ENCODE measurements at regions not wholly inside any gene's neighbourhood (a gene's known extent, or its start where the extent isn't known, plus 50 kb on each side); places are given as distances from the start of the nearest gene placed in this dataset.
"Not testable (repeated sequence)": the region's sequence is repeated elsewhere in the genome, so short reads cannot be mapped to it uniquely, and the experiment has no call there.

- DNase-seq = no peak
Observed at GRCh38 chr7:156545979-156546378, 94.6 kb upstream of the RNF32 start.

GRCh38 chr7:156544919-156545715 is 95.5 kb upstream of the RNF32 start:
- no peak for DNase-seq

DNA sequence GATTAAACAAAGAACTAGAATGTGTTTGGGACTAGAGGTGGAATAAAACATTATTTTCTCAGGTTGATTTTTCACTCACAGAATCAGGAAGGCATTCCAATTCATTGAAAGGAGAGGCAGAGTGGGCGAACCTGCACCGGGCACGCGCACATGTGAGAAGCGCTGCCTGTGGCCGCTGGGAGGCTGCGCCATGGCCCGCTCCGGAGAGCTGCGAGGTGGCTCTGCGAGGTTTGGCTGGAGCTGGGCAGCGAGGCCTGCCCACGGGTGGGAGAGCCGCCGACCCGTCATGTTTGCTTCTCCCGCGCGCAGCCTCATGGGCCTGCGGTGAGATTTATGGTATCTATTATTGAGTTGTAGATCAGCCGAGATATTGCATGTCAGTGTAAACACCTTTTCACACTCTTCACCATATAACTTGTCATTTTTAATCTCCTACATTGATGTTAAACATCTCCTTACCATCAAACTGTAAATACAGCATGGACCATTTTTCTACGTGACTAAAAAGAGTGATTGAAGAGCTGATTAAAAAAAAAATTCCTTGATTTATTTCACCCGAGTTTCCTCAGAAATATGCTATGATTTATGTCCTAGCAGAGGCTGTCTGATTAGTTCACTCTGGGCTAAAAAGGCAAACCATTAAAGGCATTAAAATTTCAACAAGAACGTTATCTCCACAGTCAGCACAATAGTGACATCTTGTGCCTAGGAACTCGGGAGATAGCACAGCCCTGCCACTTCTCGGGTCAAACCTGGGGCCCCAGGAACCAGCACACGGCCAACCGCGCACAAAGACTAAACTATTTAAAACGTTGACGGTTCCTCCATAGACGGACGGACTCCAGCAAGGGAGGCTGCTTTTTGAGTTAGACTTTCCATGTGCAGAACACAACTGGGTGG is 96.6 kb upstream of the RNF32 start:
- no peak for DNase-seq

DNA sequence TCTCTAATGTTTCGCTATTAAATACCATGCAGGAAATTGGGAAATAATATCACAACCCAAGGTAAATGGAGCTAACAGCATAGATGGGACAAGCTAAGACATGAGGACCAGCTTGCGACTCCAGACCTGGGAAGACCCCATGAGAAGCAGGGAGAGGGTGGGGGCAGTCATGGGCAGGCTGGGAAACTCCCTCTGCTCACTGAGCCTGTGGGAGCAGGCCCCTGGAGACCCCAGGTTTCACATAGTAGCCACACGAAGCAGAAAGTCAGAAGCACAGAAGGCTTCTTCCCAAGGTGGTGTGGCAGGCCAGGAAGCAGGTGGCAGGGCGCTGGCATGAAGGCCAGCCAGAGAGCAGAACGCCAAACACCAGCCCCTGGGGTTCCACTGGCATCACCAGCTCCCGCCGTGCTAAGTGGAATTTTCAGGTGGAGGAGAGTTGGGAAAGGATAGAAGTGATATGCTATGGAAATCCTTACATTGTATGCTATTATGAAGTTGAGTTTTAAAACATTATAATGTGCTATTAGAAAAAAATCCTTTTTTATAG is 99.9 kb upstream of the RNF32 start:
- DNase-seq = no peak

GRCh38 chr7:156539999-156540398 is 100.6 kb upstream of the RNF32 start:
- no peak for DNase-seq

- DNase-seq = no peak
Observed at GRCh38 chr7:156537006-156537405, 103.6 kb upstream of the RNF32 start.

GRCh38 chr7:156534925-156535324 is 105.6 kb upstream of the RNF32 start:
- DNase-seq = no peak

GRCh38 chr7:156533964-156534363 is 106.6 kb upstream of the RNF32 start:
- no peak for DNase-seq

DNA sequence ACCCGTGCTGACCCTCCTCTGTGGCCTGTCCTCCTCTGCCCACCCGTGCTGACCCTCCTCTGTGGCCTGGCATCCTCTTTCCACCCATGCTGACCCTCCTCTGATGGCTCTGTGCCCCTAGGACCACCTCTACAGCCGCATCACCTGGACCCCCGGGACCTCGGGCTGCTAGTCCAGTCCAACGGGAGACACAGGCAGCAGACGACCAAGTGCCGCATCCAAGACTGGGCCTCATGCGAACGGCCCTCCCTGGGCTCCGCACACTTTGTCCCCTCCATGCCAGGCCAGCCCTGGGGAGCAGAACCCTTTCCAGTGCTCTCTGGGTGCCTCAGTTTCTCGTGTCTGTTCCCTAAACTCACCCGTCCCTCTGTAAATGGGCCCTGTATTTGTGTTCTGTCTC is 107.2 kb upstream of the RNF32 start:
- DNase-seq = no peak

DNA sequence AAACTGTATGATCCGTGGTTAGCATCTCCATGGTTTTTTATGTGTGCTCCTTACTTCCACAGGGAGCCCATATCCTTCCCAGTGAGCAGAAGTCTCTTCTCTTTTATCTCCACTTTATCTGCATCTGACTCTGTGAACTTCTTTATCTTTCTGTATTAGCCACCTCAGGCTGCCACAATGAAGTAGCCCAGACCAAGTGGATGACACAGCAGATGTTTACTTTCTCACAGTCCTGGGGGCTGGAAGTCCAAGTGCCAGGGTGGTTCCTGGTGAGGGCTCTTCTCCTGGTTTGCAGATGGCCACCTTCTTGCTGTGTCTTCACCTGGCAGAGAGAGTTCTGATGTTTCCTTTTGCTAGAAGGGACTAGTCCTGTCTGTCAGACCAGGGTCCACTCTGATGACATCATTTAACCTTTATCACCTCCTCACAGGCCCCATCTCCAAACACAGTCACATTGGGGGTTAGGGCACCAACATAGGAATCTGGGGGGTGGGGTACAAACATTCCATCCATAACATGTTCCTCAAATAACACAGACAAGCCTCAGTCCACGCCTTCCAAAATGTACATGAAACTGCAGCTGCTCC is 108.5 kb upstream of the RNF32 start:
- no peak for DNase-seq

DNA sequence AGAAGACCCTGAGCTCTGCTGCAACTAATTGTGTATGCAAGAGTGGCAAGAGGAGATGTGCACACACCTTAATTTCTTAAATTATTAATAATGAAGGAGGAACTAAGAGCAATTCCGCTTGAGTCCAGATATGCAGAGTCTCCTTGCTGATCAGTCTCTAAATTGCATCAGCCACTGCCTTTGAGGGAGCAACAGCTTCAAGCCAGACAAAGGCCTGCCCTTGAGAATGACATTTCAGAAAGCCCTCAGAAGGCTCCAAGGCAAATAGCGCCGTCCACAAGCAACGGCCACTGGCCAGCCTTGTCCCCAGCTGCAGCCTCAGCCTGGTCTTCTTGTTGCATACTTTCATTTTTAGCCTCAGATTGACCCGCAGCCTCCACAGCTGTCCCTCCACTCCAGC is 110.6 kb upstream of the RNF32 start:
- no peak for DNase-seq

DNA sequence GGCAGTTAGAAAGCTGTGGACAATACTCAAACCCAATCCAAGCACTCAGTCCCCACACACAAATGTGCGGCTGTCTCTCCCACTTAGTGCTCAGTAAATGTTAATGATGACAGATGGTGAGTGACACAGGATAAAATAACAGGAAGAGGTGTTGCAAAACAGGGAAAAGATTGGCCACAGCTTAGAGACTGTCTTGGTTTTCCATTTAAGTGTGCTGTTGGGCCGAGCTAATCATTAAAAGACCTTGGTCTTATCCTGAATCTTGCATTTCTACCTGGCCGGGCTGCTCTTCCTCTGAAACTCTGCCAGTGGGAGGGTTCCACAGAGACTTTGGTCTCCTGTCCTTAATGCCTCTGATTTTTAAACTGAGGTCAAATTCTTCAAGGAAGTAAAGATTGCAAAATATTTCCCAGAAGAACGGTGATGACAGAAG is 113.1 kb upstream of the RNF32 start:
- no peak for DNase-seq

DNA sequence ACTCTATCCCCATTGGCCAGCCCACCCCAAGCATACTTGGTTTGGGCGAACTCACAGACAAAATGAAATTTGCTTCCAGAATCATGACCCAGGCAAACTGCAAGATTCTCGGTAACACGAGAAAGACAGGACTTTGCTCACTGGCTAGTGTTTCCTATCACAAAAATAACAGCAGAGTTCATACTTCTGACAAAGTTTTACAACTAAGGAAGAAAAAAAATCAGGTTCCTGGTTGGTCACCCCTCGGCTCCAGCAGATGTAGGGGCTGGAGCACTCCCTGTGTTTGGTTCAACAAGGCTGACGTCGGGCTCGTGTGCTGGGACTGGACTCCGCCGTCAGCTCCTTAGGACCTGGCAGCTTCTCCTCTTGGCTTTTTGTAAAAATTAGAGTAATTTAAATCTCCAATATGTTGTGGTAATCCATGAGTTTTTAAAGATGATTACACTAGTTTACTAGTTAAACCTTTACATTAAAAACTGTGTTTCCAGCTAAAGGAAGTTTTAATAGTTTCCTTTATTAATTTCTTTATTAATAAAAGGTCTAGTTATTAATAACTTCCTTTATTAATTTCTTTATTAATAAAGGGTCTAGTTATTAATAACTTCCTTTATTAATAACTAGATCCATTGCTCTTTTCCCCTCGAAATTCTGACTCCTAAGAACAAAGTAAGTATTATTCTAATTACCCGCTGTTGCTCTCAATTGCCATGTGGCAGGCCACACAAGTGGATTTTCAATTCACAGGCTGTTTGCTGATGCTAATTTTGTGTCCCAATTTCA is 115.6 kb upstream of the RNF32 start:
- DNase-seq = no peak

DNA sequence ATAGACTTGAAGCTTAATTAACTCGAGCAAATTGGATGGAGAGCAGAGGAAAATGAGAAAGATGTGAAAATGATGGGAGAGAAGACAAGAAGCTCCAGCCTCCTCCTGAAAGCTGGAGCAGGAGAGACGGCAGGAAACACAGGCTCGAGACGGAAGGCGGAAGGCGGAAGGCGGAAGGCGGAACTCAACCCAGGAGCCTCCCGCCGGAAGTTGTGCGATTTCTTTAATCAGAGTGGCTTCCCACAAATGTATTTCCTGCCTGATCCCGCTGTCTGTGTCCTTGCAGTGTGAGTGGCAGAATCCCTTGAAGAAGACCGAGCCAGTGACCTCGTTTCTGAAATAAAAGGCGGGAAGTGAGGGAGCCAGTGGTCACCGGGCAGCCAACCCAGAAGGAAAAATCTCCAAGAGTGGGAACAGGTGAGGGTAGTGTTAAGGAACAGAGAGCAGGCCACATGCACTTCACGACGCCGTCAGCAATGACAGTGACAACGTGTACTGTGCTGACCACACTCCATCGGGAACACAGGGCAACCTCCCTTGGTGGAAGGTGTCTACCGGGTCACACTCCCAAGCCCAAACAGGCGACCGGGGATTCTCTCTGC is 117.0 kb upstream of the RNF32 start:
- no peak for DNase-seq

- no peak for DNase-seq
Observed at GRCh38 chr7:156522801-156523200, 117.8 kb upstream of the RNF32 start.

GRCh38 chr7:156519070-156519469 is 121.5 kb upstream of the RNF32 start:
- no peak for DNase-seq

- DNase-seq = no peak
Observed at GRCh38 chr7:156518466-156518865, 122.1 kb upstream of the RNF32 start.

- DNase-seq = not testable (repeated sequence)
Observed at GRCh38 chr7:156517858-156518257, 122.7 kb upstream of the RNF32 start.

DNA sequence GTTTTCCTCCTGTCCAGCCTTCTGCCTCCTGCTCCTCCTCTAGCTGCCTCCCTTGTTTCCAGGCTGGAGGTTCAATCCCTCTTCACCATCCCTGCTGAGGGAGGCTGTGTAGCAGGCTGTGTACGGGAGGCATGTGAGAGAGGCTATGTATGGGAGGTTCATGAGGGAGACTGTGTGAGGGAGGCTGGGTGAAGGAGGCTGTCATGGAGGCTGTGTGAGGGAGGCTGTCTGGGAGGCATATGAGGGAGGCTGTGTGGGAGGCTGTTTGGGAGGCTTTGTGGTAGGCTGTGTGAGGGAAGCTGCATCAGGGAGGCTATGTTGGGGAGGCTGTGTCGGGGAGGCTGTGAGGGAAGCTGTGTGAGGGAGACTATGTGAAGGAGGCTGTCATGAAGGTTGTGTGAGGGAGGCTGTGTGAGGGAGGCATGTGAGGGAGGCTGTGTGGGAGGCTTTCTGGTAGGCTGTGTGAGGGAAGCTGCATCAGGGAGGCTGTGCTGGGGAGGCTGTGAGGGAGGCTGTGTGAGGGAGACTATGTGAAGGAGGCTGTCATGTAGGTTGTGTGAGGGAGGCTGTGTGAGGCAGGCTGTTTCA is 123.7 kb upstream of the RNF32 start:
- DNase-seq = no peak

DNA sequence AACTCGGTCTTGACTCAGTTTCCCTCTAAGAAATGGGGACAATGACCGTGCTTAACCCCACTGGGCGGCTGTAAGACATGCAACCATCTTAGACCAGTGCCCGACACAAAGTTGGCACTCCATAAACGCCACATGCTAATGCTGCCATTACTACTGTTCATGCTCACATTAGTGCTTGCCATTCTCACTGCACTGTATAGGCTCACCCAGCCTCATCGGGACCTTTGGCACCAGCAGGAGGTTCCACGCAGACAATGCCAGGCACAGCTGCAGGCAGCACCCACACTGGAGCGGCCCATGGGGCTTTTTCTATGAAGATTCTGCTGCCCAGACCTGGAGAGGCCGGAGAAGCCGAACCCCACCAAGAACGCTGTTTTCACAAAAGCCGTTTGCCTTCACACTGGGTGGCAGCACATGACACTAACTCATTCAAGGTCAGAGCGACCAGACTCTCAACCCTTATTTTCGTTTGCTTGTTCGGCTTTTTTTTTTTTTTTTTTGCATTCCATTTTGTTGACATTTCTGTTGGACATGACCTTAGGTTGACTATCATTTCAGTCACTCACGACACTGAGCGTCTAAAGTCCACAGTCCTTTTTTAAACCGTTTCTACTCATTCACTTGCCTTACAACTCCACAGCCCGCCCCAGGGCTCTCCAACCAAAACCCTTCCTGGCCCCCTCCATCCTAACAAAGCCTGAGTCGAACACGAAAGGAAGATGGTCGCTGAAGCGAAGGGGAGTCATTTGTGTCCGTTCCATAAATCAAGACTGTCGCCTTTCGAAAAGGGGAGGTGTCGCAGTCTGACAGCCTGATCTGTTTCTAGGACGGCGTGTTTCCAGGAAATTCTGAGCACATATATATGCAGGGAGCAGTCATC is 124.4 kb upstream of the RNF32 start:
- DNase-seq = no peak

DNA sequence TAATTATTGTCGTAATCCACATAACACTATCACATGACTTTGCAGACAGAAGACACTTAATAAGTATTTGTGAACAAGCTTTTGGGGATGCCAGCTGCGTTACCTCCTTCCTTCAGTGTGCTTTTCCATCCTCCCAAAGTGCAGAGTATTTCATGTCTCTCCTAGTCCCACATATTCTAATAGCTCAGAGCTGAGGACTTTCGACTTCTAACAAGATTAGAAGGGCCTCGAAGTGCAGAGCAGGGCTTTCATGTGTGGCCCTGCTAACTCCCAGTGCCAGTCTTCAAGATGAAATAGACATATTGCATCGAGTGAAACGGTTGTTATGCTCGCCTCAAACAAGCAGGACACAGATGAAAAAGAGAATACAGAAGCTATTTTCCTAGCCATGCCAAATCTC is 125.7 kb upstream of the RNF32 start:
- no peak for DNase-seq
